ENCODE measurements at regions not wholly inside any gene's neighbourhood (a gene's known extent, or its start where the extent isn't known, plus 50 kb on each side); places are given as distances from the start of the nearest gene placed in this dataset.

DNA sequence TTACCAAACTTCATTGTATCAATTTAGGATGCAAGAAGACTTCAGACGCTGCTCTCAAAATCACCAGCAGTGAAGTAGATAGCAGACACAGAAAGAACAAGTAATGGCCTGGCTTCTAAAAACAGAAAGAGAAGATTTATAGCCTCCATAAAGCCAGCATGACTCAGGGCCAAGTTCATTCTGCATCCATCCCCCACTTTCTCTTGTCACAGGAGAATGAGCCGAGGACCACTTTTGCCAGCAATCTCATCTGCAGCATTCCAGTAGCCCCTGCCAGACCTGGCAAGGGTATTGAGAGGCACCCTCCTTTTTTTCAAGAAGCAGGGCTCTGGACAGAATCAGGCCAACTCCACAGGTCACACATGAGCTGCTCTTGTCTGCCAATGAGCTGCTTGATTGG is 355.4 kb upstream of the SOX9 start:
- Histone ChIP-seq H3K79me2 (ENCODE audit: control insufficient read depth in 1 of 2, insufficient read depth in 2 of 2, low read length in 2 of 2) (no peaks in the 10 kb centered on the region), H2BK5ac (ENCODE audit: low read depth, low read length) (no peak overlapping the region), H2BK120ac (replicated peaks; ENCODE audit: low read depth, low read length) (no peak overlapping the region), H4K8ac (ENCODE audit: extremely low read depth, insufficient read depth, low read length) (no peak overlapping the region), H3K14ac (ENCODE audit: insufficient read length) (no peak overlapping the region), H2AK5ac (ENCODE audit: low read depth, low read length) (no peak overlapping the region), H4K5ac (ENCODE audit: insufficient read length, low read depth, low read length) (no peak overlapping the region), H4K20me1 (replicated peaks in 1 of 2; ENCODE audit: control insufficient read depth in 1 of 2, insufficient read depth in 2 of 2, low read length in 2 of 2) (no peaks in the 10 kb centered on the region), H3K18ac (ENCODE audit: extremely low read depth, low read length) (no peak overlapping the region), H2BK15ac (ENCODE audit: low read length) (no peak overlapping the region), H3K36me3 (ENCODE audit: control insufficient read depth in 2 of 4, insufficient read depth in 4 of 4, low read length in 3 of 4) (no peaks in the 10 kb centered on the region), H3K27ac (ENCODE audit: low read depth, low read length) (no peak overlapping the region), H3K9ac (replicated peaks in 1 of 4; ENCODE audit: extremely low read depth in 1 of 4, low read depth in 3 of 4, low read length in 3 of 4) (no peak overlapping the region), H3K79me1 (ENCODE audit: low read depth, low read length) (no peaks in the 10 kb centered on the region), H3K9me3 (ENCODE audit: insufficient read depth in 2 of 2, low read depth in 1 of 2, low read length in 1 of 2) (no peaks in the 10 kb centered on the region), H4K91ac (replicated peaks; ENCODE audit: insufficient read length, low read length) (no peak overlapping the region), H2AFZ (ENCODE audit: low read length) (no peak overlapping the region), H2BK20ac (ENCODE audit: low read length) (no peak overlapping the region), H3K23ac (ENCODE audit: insufficient read length) (no peak overlapping the region), H3K23me2 (ENCODE audit: low read depth, low read length) (no peaks in the 10 kb centered on the region; the same call in 1 of the 2 replicates), H3K56ac (replicated peaks; ENCODE audit: insufficient read length, low read depth, low read length) (no peak overlapping the region), H3K27me3 (replicated peaks in 1 of 4; ENCODE audit: control insufficient read depth in 3 of 4, extremely low read depth in 1 of 4, insufficient read depth in 3 of 4, low read length in 3 of 4) (no peaks in the 10 kb centered on the region), H3K4ac (replicated peaks; ENCODE audit: insufficient read length, low read depth, low read length) (no peak overlapping the region), H3K4me3 (ENCODE audit: extremely low read depth in 1 of 4, insufficient read depth in 2 of 4, low read depth in 3 of 4, low read length in 4 of 4) (no peak overlapping the region), H2BK12ac (ENCODE audit: low read depth, low read length) (no peak overlapping the region), H3K4me1 (replicated peaks in 1 of 4; ENCODE audit: control insufficient read depth in 3 of 4, insufficient read depth in 4 of 4, low read length in 3 of 4) (no peaks in the 10 kb centered on the region), H3K4me2 (ENCODE audit: insufficient read depth in 1 of 2, low read depth in 2 of 2, low read length in 2 of 2) (no peak overlapping the region)
- FAIRE-seq (no peak), DNase-seq (ENCODE audit: low read depth in 1 of 2, low spot score in 2 of 2) (no peak)
- WGBS, 2 experiments (ENCODE audit: extremely low coverage in 1 of 2, insufficient coverage in 1 of 2, insufficient read length in 1 of 2, insufficient replicate concordance in 2 of 2, low coverage in 1 of 2, low lambda C conversion rate in 2 of 2, missing lambda C conversion rate in 1 of 2) = 74% methylated on average over 2 of the region's 2 CpGs; no CpG with 5 or more reads in 1 of the 2 experiments
- POLR2A ChIA-PET (ENCODE audit: partially characterized antibody) = no interaction called here
- CTCF ChIA-PET (ENCODE audit: partially characterized antibody) = interaction anchor here (0.6 to 0.8 kb wide), 3 partner anchors 18 to 559 kb away, joined by 3 read pairs; no protein-coding TSS in a partner anchor
- TF ChIP-seq, protein P1, sequence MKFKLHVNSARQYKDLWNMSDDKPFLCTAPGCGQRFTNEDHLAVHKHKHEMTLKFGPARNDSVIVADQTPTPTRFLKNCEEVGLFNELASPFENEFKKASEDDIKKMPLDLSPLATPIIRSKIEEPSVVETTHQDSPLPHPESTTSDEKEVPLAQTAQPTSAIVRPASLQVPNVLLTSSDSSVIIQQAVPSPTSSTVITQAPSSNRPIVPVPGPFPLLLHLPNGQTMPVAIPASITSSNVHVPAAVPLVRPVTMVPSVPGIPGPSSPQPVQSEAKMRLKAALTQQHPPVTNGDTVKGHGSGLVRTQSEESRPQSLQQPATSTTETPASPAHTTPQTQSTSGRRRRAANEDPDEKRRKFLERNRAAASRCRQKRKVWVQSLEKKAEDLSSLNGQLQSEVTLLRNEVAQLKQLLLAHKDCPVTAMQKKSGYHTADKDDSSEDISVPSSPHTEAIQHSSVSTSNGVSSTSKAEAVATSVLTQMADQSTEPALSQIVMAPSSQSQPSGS (IDR thresholded peaks at IDR 0.05; ENCODE audit: low read length) = no peak
- no peak for TF ChIP-seq EGR1 (IDR thresholded peaks at IDR 0.05; ENCODE audit: borderline replicate concordance, low read depth, low read length)
- TF ChIP-seq NRF1 (IDR thresholded peaks at IDR 0.05; ENCODE audit: low read depth, low read length) = no peak
- no peak for TF ChIP-seq SP1 (IDR thresholded peaks at IDR 0.05; ENCODE audit: low read depth, low read length)
- TF ChIP-seq BCL11A (IDR thresholded peaks at IDR 0.05; ENCODE audit: low read depth in 2 of 2, low read length in 2 of 2) = no peak
- no peak for TF ChIP-seq BACH1 (IDR thresholded peaks at IDR 0.05; ENCODE audit: low read length)
- no peak for TF ChIP-seq CHD2 (IDR thresholded peaks at IDR 0.05; ENCODE audit: low read length)
- TF ChIP-seq SIX5 (IDR thresholded peaks at IDR 0.05; ENCODE audit: low read depth, low read length) = no peak
- TF ChIP-seq SIN3A (conservative IDR thresholded peaks at IDR 0.05 in 1 of 2, IDR thresholded peaks at IDR 0.05 in 1 of 2; ENCODE audit: low read depth in 1 of 2, low read length in 2 of 2) = no peak
- no peak for TF ChIP-seq HDAC2 (IDR thresholded peaks at IDR 0.05; ENCODE audit: borderline replicate concordance in 1 of 2, low read depth in 2 of 2, low read length in 2 of 2)
- TF ChIP-seq ASH2L (IDR thresholded peaks at IDR 0.05; ENCODE audit: low read length) = no peak
